HepG2 (cell line): ENCODE measurements at regions not wholly inside any gene's neighbourhood (a gene's known extent, or its start where the extent isn't known, plus 50 kb on each side); places are given as distances from the start of the nearest gene placed in this dataset.

ENCODE experiments used
- ATAC-seq: fragments of 200-7000 bp; cut with Tn5 transposase; 3 replicates; pipeline ENCODE4 v1.9.1; 2020; ENCODE audit warnings: mild to moderate bottlenecking, moderate library complexity
- BruUV-seq: library from RNA; stranded (reverse); fragments of 400-500 nt; replicated peaks from 2 replicates; lab custom pipeline; 2021; lab: Mats Ljungman, UMichigan
- CTCF ChIA-PET: fragments of 300-600 bp; formaldehyde crosslinking; extraction: SDS; loops from one replicate; lab custom pipeline; 2021; ENCODE audit warnings: low total read pairs, inconsistent platforms, low intra/inter-chr PET ratio; lab: Yijun Ruan, JAX
- POLR2A ChIA-PET: fragments of 350-600 bp; sonication (Branson Sonifier 250); formaldehyde crosslinking; loops from one replicate; lab custom pipeline; 2020; ENCODE audit warnings: antibody characterized with exemption, inconsistent platforms; lab: Yijun Ruan, JAX
- DNase-seq: peaks from one replicate; pipeline ENCODE4 v3.0.0-alpha.2; 2015; ENCODE audit warnings: low spot score
- FAIRE-seq: peaks from 3 replicates; lab custom pipeline; 2011; peaks lifted over from hg19 to GRCh38; lab: Jason Lieb, UNC
- H2AFZ ChIP-seq: one replicate; pipeline ENCODE4 v1.6.1; 2011; ENCODE audit warnings: low read length, inconsistent platforms
- H3K27ac ChIP-seq: fragments of 300-600 bp; 3 replicates; pipeline ENCODE4 v1.8.0; 2011; ENCODE audit warnings: mixed run types, mild to moderate bottlenecking, mixed read lengths, low read length, inconsistent platforms; ENCODE audit not compliant: insufficient read depth; ENCODE audit errors: extremely low read length
- H3K27me3 ChIP-seq, 2 experiments: fragments of 200-600 bp in 1 of 2; 2 replicates in 1 of 2; 3 replicates in 1 of 2; pipeline versions ENCODE4 v1.6.0 to v1.8.0; 2011; ENCODE audit warnings: low read length in 2 of 2, mild to moderate bottlenecking in 2 of 2, moderate library complexity in 2 of 2, inconsistent platforms in 1 of 2; ENCODE audit not compliant: insufficient read depth in 2 of 2, control insufficient read depth in 1 of 2
- H3K36me3 ChIP-seq, 2 experiments: fragments of 200-600 bp in 1 of 2; replicated peaks in 1 of 2; 2 replicates in 1 of 2; 3 replicates in 1 of 2; pipeline versions ENCODE4 v1.5.1 to v1.8.0; 2011; ENCODE audit warnings: low read length in 2 of 2, inconsistent platforms in 1 of 2; ENCODE audit not compliant: insufficient read depth in 2 of 2, control insufficient read depth in 1 of 2
- H3K4me1 ChIP-seq: 2 replicates; pipeline ENCODE4 v1.5.1; 2012; ENCODE audit warnings: low read length, inconsistent platforms; ENCODE audit not compliant: insufficient read depth
- H3K4me2 ChIP-seq: 2 replicates; pipeline ENCODE4 v1.6.0; 2011; ENCODE audit warnings: low read depth, low read length, inconsistent platforms
- H3K4me3 ChIP-seq, 3 experiments: fragments of 200-600 bp in 1 of 3; sonication (generic), shearing (Covaris generic) in 1 of 3; replicated peaks in 1 of 3; 2 replicates each; pipeline ENCODE4 v1.5.1; 2011 to 2016; ENCODE audit warnings: low read length in 3 of 3, inconsistent platforms in 2 of 3, low read depth in 2 of 3, mild to moderate bottlenecking in 2 of 3, control low read depth in 1 of 3, mixed read lengths in 1 of 3; ENCODE audit not compliant: insufficient read depth in 1 of 3
- H3K79me2 ChIP-seq: one replicate; pipeline ENCODE4 v1.6.1; 2011; ENCODE audit warnings: low read length, inconsistent platforms; ENCODE audit not compliant: insufficient read depth
- H3K9ac ChIP-seq: 2 replicates; pipeline ENCODE4 v1.6.0; 2011; ENCODE audit warnings: mild to moderate bottlenecking, low read depth, low read length, inconsistent platforms; ENCODE audit not compliant: insufficient read depth
- H3K9me3 ChIP-seq: 2 replicates; pipeline ENCODE4 v1.5.1; 2012; ENCODE audit warnings: mild to moderate bottlenecking, low read length
- H4K20me1 ChIP-seq: 2 replicates; pipeline ENCODE4 v1.6.0; 2011; ENCODE audit warnings: inconsistent platforms, mild to moderate bottlenecking, low read length, moderate library complexity; ENCODE audit not compliant: insufficient read depth
- AKNA ChIP-seq: sonication (generic); formaldehyde crosslinking; IDR thresholded peaks from 2 replicates; pipeline ENCODE4 v1.4.0; 2020; ENCODE audit warnings: missing genetic modification reagents, borderline replicate concordance
- CERS6 ChIP-seq: sonication (generic); formaldehyde crosslinking; IDR thresholded peaks from 2 replicates; pipeline ENCODE4 v1.5.0; 2020; ENCODE audit warnings: missing genetic modification reagents
- MAFK ChIP-seq, 2 experiments: IDR thresholded peaks in 1 of 2; conservative IDR thresholded peaks in 1 of 2; 2 replicates each; pipeline ENCODE4 v1.6.1; 2011; ENCODE audit warnings: improper control_type of control experiment in 2 of 2, low read length in 2 of 2
- TFDP1 ChIP-seq: IDR thresholded peaks from 2 replicates; pipeline ENCODE4 v1.6.1; 2016; ENCODE audit warnings: missing compliant biosample characterization, missing genetic modification reagents, borderline replicate concordance
- ZNF329 ChIP-seq: sonication (generic); formaldehyde crosslinking; IDR thresholded peaks from 2 replicates; pipeline ENCODE4 v1.9.0; 2021; ENCODE audit warnings: low read depth, mild to moderate bottlenecking, missing genetic modification reagents
- WGBS: methylation state at CpG from one replicate; pipeline ENCODE4 v1.1.6; 2017; ENCODE audit warnings: low lambda C conversion rate; 5-methylcytosine and 5-hydroxymethylcytosine counted together
- in situ Hi-C: cut with HindIII; loops from 2 replicates; pipeline ENCODE4 v1.10.0; 2017; ENCODE audit warnings: low pct_unique_long_range_greater_than_20kb; ENCODE audit not compliant: extremely low pct_ligation_motif_present
- intact Hi-C: fragments of 100-400 bp; cut with micrococcal nuclease; formaldehyde crosslinking; loops from one replicate; pipeline ENCODE4 v1.10.0; 2022; ENCODE audit not compliant: unreplicated experiment

- TF ChIP-seq AKNA (CRISPR knock-in tag): no peak
- no peak for TF ChIP-seq CERS6 (CRISPR knock-in tag)
- TF ChIP-seq TFDP1 (CRISPR knock-in tag): no peak
Observed at GRCh38 chr10:59493017-59493416, 130.7 kb upstream of the FAM13C start (continued).

GRCh38 chr10:59479426-59479825 is 117.1 kb upstream of the FAM13C start:
- intact Hi-C loops (no loop called here), in situ Hi-C loops (no loop called here)
- DNase-seq (no peak), ATAC-seq (no peak), FAIRE-seq (no peak)
- Histone ChIP-seq H3K4me3 (no peak overlapping the region), H2AFZ (no peak overlapping the region), H3K27me3 (no peaks in the 10 kb centered on the region; a peak in 1 of 5 replicates), H3K9me3 (no peaks in the 10 kb centered on the region), H3K9ac (no peak overlapping the region), H3K27ac (no peak overlapping the region), H3K79me2 (no peaks in the 10 kb centered on the region), H3K4me1 (no peaks in the 10 kb centered on the region), H3K36me3 (no peaks in the 10 kb centered on the region), H4K20me1 (0 out of 2 replicates have a peak, but pooled peaks cover 2% of the 10 kb centered on the region), H3K4me2 (no peak overlapping the region)
- no TSS peak for BruUV-seq
- TF ChIP-seq ZNF329 (CRISPR knock-in tag): no peak
- TF ChIP-seq MAFK (conservative IDR thresholded peaks at IDR 0.05 in 1 of 2, IDR thresholded peaks at IDR 0.05 in 1 of 2; ENCODE audit: low read length in 2 of 2): peak in 1 of 2 experiments; percentile 34; a peak in 2 of 4 replicates
- POLR2A ChIA-PET: no interaction called here
- 7% methylated on average over 6 of the region's 6 CpGs for WGBS
- CTCF ChIA-PET: no interaction called here
